ENCODE measurements at regions not wholly inside any gene's neighbourhood (a gene's known extent, or its start where the extent isn't known, plus 50 kb on each side); places are given as distances from the start of the nearest gene placed in this dataset.

- no peaks in the 10 kb centered on the region for H3K9me3 ChIP-seq (ENCODE audit: insufficient read depth, low read length)
- no peak overlapping the region for H2AFZ ChIP-seq (ENCODE audit: low read depth, low read length, severe bottlenecking)
- H3K27me3 ChIP-seq (ENCODE audit: low read length): no peaks in the 10 kb centered on the region
- H3K9me2 ChIP-seq (replicated peaks; ENCODE audit: insufficient read depth, low read length): no peaks in the 10 kb centered on the region
- no peaks in the 10 kb centered on the region for H3K36me3 ChIP-seq (ENCODE audit: low read length)
- no peak for TF ChIP-seq CTCF (IDR thresholded peaks at IDR 0.05; ENCODE audit: insufficient read depth, low read length, poor library complexity, severe bottlenecking)
- no peak for TF ChIP-seq EZH2phosphoT487 (conservative IDR thresholded peaks at IDR 0.05; ENCODE audit: low read length)
- no peak overlapping the region for H3K9ac ChIP-seq (ENCODE audit: low read length)
- H3K4me2 ChIP-seq (ENCODE audit: low read depth, low read length, poor library complexity, severe bottlenecking): no peak overlapping the region
- H3K79me2 ChIP-seq (ENCODE audit: insufficient read depth, low read length): no peaks in the 10 kb centered on the region
- H3F3A ChIP-seq (ENCODE audit: insufficient read depth): no peaks in the 10 kb centered on the region
- H4K20me1 ChIP-seq (ENCODE audit: low read depth, low read length): no peaks in the 10 kb centered on the region
- no peak overlapping the region for H3K27ac ChIP-seq (ENCODE audit: low read depth, low read length)
- no peak overlapping the region for H3K4me3 ChIP-seq (ENCODE audit: insufficient read depth, low read length, poor library complexity, severe bottlenecking)
Observed at GRCh38 chr2:12982149-12982584, 265.4 kb downstream of the TRIB2 start.

- Histone ChIP-seq H3K4me3 (ENCODE audit: insufficient read depth, low read length, poor library complexity, severe bottlenecking) (no peak overlapping the region), H3K27ac (ENCODE audit: low read depth, low read length) (no peak overlapping the region), H3K9ac (ENCODE audit: low read length) (no peak overlapping the region), H3K9me3 (ENCODE audit: insufficient read depth, low read length) (no peaks in the 10 kb centered on the region), H3K4me2 (ENCODE audit: low read depth, low read length, poor library complexity, severe bottlenecking) (no peak overlapping the region), H3K79me2 (ENCODE audit: insufficient read depth, low read length) (no peaks in the 10 kb centered on the region), H3F3A (ENCODE audit: insufficient read depth) (no peaks in the 10 kb centered on the region), H3K27me3 (ENCODE audit: low read length) (no peaks in the 10 kb centered on the region), H3K9me2 (replicated peaks; ENCODE audit: insufficient read depth, low read length) (no peaks in the 10 kb centered on the region), H4K20me1 (ENCODE audit: low read depth, low read length) (no peaks in the 10 kb centered on the region), H3K36me3 (ENCODE audit: low read length) (no peaks in the 10 kb centered on the region), H2AFZ (ENCODE audit: low read depth, low read length, severe bottlenecking) (no peak overlapping the region)
- TF ChIP-seq EZH2phosphoT487 (conservative IDR thresholded peaks at IDR 0.05; ENCODE audit: low read length) (no peak), CTCF (IDR thresholded peaks at IDR 0.05; ENCODE audit: insufficient read depth, low read length, poor library complexity, severe bottlenecking) (no peak)
Observed at GRCh38 chr2:12987246-12987645, 270.5 kb downstream of the TRIB2 start.

- Histone ChIP-seq H2AFZ (ENCODE audit: low read depth, low read length, severe bottlenecking) (no peak overlapping the region), H3K27me3 (ENCODE audit: low read length) (no peaks in the 10 kb centered on the region), H3K9me2 (replicated peaks; ENCODE audit: insufficient read depth, low read length) (no peaks in the 10 kb centered on the region), H3K9ac (ENCODE audit: low read length) (no peak overlapping the region), H3K4me2 (ENCODE audit: low read depth, low read length, poor library complexity, severe bottlenecking) (no peak overlapping the region), H3K36me3 (ENCODE audit: low read length) (no peaks in the 10 kb centered on the region), H3K9me3 (ENCODE audit: insufficient read depth, low read length) (no peaks in the 10 kb centered on the region), H3K27ac (ENCODE audit: low read depth, low read length) (no peak overlapping the region), H4K20me1 (ENCODE audit: low read depth, low read length) (no peaks in the 10 kb centered on the region), H3K79me2 (ENCODE audit: insufficient read depth, low read length) (no peaks in the 10 kb centered on the region), H3F3A (ENCODE audit: insufficient read depth) (no peaks in the 10 kb centered on the region), H3K4me3 (ENCODE audit: insufficient read depth, low read length, poor library complexity, severe bottlenecking) (no peak overlapping the region)
- no peak for TF ChIP-seq EZH2phosphoT487 (conservative IDR thresholded peaks at IDR 0.05; ENCODE audit: low read length)
- TF ChIP-seq CTCF (IDR thresholded peaks at IDR 0.05; ENCODE audit: insufficient read depth, low read length, poor library complexity, severe bottlenecking): no peak
Observed at GRCh38 chr2:12988279-12988678, 271.5 kb downstream of the TRIB2 start.
